ENCODE measurements at regions not wholly inside any gene's neighbourhood (a gene's known extent, or its start where the extent isn't known, plus 50 kb on each side); places are given as distances from the start of the nearest gene placed in this dataset.

- no peak overlapping the region for H3K4me3 ChIP-seq
- TF ChIP-seq, protein P1, sequence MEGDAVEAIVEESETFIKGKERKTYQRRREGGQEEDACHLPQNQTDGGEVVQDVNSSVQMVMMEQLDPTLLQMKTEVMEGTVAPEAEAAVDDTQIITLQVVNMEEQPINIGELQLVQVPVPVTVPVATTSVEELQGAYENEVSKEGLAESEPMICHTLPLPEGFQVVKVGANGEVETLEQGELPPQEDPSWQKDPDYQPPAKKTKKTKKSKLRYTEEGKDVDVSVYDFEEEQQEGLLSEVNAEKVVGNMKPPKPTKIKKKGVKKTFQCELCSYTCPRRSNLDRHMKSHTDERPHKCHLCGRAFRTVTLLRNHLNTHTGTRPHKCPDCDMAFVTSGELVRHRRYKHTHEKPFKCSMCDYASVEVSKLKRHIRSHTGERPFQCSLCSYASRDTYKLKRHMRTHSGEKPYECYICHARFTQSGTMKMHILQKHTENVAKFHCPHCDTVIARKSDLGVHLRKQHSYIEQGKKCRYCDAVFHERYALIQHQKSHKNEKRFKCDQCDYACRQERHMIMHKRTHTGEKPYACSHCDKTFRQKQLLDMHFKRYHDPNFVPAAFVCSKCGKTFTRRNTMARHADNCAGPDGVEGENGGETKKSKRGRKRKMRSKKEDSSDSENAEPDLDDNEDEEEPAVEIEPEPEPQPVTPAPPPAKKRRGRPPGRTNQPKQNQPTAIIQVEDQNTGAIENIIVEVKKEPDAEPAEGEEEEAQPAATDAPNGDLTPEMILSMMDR (IDR thresholded peaks at IDR 0.05) = no peak
- no peaks in the 10 kb centered on the region for H3K9me3 ChIP-seq
- intact Hi-C loops (cut with DNase I) = no loop called here
- no peak for ATAC-seq
- no peaks in the 10 kb centered on the region for H3K36me3 ChIP-seq
- no peaks in the 10 kb centered on the region for H3K27me3 ChIP-seq
- H3K4me1 ChIP-seq = peaks cover 22% of the 10 kb centered on the region
- H3K27ac ChIP-seq = no peak overlapping the region
- DNase-seq = no peak
Measured at GRCh38 chr13:50682966-50683365, 160.5 kb downstream of the DLEU7 start.

GRCh38 chr13:50684366-50684765 lies 159.1 kb downstream of the DLEU7 start:
- Histone ChIP-seq H3K27me3 (no peaks in the 10 kb centered on the region), H3K4me3 (no peak overlapping the region), H3K27ac (no peak overlapping the region), H3K9me3 (no peaks in the 10 kb centered on the region), H3K36me3 (no peaks in the 10 kb centered on the region), H3K4me1 (peaks cover 22% of the 10 kb centered on the region)
- TF ChIP-seq, protein P1 (IDR thresholded peaks at IDR 0.05) = no peak
- intact Hi-C loops (cut with DNase I) = no loop called here
- ATAC-seq = peak; percentile 60
- no peak for DNase-seq

- TF ChIP-seq, protein P1 (IDR thresholded peaks at IDR 0.05) = no peak
- no peak for DNase-seq
- H3K27ac ChIP-seq = no peak overlapping the region
Measured at GRCh38 chr13:50685491-50685890, 158.0 kb downstream of the DLEU7 start.

DNA sequence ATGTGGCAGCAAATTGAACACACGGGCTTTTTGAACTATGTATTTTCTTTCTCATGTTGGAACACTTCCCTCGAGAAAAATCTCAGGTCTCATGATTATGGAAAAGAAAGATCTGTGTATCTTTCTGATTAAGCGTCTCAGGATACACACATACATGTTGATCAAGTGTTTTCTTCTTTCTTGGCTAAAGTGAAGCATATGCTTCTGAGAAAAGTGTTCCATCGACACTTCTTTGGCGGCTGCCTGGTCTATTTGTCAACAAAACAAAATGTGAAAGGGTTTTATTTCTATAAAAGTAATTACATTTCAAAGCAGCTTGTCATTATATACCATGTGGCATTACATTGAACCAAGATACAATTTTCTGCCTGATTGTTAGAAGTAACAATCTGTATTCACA lies 157.5 kb downstream of the DLEU7 start:
- Histone ChIP-seq H3K4me3 (no peak overlapping the region), H3K36me3 (no peaks in the 10 kb centered on the region), H3K9me3 (no peaks in the 10 kb centered on the region), H3K27me3 (no peaks in the 10 kb centered on the region), H3K4me1 (peaks cover 22% of the 10 kb centered on the region), H3K27ac (no peak overlapping the region)
- TF ChIP-seq, protein P1 (IDR thresholded peaks at IDR 0.05) = no peak
- no peak for ATAC-seq
- intact Hi-C loops (cut with DNase I) = no loop called here
- no peak for DNase-seq

More at GRCh38 chr13:50685491-50685890, 158.0 kb downstream of the DLEU7 start:
- no peak for ATAC-seq
- intact Hi-C loops (cut with DNase I) = no loop called here
- Histone ChIP-seq H3K4me1 (peaks cover 22% of the 10 kb centered on the region), H3K4me3 (no peak overlapping the region), H3K9me3 (no peaks in the 10 kb centered on the region), H3K36me3 (no peaks in the 10 kb centered on the region), H3K27me3 (no peaks in the 10 kb centered on the region)

DNA sequence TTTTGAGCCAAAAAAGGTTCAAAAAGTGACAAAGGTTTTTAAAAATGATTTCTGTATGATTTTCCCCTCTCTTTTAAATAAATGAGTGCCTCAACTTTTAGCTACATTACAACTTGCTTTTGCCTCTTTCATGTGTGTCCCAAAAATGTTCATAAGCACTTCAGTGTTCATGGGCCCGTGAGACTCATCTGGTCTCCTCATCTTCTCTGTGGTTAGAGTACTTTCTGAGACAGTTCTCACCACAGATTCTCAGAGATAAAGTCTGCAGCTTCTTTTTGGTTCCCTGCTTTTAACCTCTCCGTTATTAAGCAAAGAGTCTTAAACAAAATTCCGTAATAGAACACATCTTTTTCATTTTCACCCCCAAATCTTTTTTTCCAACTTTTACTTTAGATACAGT lies 156.9 kb downstream of the DLEU7 start:
- DNase-seq (no peak), ATAC-seq (no peak)
- TF ChIP-seq, protein P1 (IDR thresholded peaks at IDR 0.05) = no peak
- Histone ChIP-seq H3K4me1 (peaks cover 22% of the 10 kb centered on the region), H3K9me3 (no peaks in the 10 kb centered on the region), H3K27ac (no peak overlapping the region), H3K27me3 (no peaks in the 10 kb centered on the region), H3K4me3 (no peak overlapping the region), H3K36me3 (no peaks in the 10 kb centered on the region)
- intact Hi-C loops (cut with DNase I) = no loop called here

- DNase-seq (no peak), ATAC-seq (no peak)
- Histone ChIP-seq H3K9me3 (no peaks in the 10 kb centered on the region), H3K4me1 (peaks cover 22% of the 10 kb centered on the region), H3K27ac (no peak overlapping the region), H3K36me3 (no peaks in the 10 kb centered on the region), H3K27me3 (no peaks in the 10 kb centered on the region), H3K4me3 (no peak overlapping the region)
- TF ChIP-seq, protein P1 (IDR thresholded peaks at IDR 0.05) = no peak
- intact Hi-C loops (cut with DNase I) = no loop called here
Measured at GRCh38 chr13:50687545-50687944, 155.9 kb downstream of the DLEU7 start.
